Right lobe of liver (tissue), 4 donors: ENCODE measurements at regions not wholly inside any gene's neighbourhood (a gene's known extent, or its start where the extent isn't known, plus 50 kb on each side); places are given as distances from the start of the nearest gene placed in this dataset.

Experiments
- CTCF ChIP-seq, 4 donors: fragments of 200-600 bp in 3 of 4; fragments of 450-650 bp in 1 of 4; IDR thresholded peaks; one replicate each; pipeline versions ENCODE4 v1.5.1 to v1.8.0; 2016 to 2022; ENCODE audit warnings: antibody characterized with exemption in 4 of 4, mild to moderate bottlenecking in 2 of 4
- POLR2A ChIP-seq: fragments of 450-650 bp; IDR thresholded peaks from one replicate; pipeline ENCODE4 v1.6.1; 2017; ENCODE audit warnings: antibody characterized with exemption, mild to moderate bottlenecking
- donor health status: DM: no; HTN: no; CAD: no.
- donor health status: DM: no; HTN: no; CAD: no.
- donor health status: DM: no; HTN: yes; CAD: no.

- TF ChIP-seq CTCF (IDR thresholded peaks at IDR 0.05): no peak
- no peak for TF ChIP-seq POLR2A
These were observed 123.4 kb downstream of the MAFB start for GRCh38 chr20:40565682-40566040.
